ENCODE measurements at regions not wholly inside any gene's neighbourhood (a gene's known extent, or its start where the extent isn't known, plus 50 kb on each side); places are given as distances from the start of the nearest gene placed in this dataset.

DNA sequence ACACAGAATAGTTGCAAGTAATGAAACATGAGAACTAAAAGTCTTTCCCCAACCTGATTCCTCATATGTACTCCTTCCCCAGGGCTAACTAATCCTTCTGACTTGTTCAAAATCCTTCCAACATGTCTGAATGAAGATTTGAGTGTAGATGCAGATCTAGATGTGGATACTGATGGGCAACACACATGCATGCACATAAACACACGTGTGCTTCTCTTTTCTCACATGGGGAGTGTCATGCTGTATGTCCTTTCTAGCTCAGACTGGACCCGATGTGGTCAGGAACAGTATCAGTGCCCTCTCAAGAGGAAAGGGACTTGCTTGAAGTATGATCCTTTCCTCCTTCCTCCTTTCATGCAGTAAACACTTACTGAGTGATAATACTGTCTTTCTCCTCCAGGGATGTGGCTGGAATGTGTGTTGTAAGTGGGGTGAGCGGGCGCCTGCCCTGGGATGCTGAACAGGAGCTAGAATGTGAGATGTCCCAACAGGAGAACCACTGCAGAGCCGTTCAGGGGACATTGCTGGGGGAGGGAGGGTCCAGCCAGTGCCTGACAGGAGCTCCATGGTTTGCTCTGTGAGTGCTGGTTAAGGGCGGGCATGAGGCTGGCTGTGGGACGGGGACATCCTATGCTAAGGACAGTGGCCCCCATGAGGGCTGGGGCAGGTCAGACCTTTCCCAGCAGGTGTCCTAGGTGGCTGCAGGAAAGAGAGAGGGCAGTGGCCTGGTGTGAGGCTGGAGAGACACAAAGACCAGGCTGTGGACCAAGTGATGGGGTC is 146.9 kb downstream of the TEX29 start:
- TF ChIP-seq EZH2 (IDR thresholded peaks at IDR 0.05; ENCODE audit: low read depth, unreplicated experiment): no peak
- TF ChIP-seq, protein P1, sequence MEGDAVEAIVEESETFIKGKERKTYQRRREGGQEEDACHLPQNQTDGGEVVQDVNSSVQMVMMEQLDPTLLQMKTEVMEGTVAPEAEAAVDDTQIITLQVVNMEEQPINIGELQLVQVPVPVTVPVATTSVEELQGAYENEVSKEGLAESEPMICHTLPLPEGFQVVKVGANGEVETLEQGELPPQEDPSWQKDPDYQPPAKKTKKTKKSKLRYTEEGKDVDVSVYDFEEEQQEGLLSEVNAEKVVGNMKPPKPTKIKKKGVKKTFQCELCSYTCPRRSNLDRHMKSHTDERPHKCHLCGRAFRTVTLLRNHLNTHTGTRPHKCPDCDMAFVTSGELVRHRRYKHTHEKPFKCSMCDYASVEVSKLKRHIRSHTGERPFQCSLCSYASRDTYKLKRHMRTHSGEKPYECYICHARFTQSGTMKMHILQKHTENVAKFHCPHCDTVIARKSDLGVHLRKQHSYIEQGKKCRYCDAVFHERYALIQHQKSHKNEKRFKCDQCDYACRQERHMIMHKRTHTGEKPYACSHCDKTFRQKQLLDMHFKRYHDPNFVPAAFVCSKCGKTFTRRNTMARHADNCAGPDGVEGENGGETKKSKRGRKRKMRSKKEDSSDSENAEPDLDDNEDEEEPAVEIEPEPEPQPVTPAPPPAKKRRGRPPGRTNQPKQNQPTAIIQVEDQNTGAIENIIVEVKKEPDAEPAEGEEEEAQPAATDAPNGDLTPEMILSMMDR (conservative IDR thresholded peaks at IDR 0.05; ENCODE audit: low read depth in 2 of 2): no peak
- TF ChIP-seq, protein P2, sequence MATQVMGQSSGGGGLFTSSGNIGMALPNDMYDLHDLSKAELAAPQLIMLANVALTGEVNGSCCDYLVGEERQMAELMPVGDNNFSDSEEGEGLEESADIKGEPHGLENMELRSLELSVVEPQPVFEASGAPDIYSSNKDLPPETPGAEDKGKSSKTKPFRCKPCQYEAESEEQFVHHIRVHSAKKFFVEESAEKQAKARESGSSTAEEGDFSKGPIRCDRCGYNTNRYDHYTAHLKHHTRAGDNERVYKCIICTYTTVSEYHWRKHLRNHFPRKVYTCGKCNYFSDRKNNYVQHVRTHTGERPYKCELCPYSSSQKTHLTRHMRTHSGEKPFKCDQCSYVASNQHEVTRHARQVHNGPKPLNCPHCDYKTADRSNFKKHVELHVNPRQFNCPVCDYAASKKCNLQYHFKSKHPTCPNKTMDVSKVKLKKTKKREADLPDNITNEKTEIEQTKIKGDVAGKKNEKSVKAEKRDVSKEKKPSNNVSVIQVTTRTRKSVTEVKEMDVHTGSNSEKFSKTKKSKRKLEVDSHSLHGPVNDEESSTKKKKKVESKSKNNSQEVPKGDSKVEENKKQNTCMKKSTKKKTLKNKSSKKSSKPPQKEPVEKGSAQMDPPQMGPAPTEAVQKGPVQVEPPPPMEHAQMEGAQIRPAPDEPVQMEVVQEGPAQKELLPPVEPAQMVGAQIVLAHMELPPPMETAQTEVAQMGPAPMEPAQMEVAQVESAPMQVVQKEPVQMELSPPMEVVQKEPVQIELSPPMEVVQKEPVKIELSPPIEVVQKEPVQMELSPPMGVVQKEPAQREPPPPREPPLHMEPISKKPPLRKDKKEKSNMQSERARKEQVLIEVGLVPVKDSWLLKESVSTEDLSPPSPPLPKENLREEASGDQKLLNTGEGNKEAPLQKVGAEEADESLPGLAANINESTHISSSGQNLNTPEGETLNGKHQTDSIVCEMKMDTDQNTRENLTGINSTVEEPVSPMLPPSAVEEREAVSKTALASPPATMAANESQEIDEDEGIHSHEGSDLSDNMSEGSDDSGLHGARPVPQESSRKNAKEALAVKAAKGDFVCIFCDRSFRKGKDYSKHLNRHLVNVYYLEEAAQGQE (IDR thresholded peaks at IDR 0.05; ENCODE audit: unreplicated experiment): no peak
- no peak for TF ChIP-seq EZH2phosphoT487 (IDR thresholded peaks at IDR 0.05; ENCODE audit: unreplicated experiment)
- TF ChIP-seq, protein P3, sequence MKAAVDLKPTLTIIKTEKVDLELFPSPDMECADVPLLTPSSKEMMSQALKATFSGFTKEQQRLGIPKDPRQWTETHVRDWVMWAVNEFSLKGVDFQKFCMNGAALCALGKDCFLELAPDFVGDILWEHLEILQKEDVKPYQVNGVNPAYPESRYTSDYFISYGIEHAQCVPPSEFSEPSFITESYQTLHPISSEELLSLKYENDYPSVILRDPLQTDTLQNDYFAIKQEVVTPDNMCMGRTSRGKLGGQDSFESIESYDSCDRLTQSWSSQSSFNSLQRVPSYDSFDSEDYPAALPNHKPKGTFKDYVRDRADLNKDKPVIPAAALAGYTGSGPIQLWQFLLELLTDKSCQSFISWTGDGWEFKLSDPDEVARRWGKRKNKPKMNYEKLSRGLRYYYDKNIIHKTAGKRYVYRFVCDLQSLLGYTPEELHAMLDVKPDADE (IDR thresholded peaks at IDR 0.05): no peak
- TF ChIP-seq NANOG (IDR thresholded peaks at IDR 0.05; ENCODE audit: borderline replicate concordance): no peak

All from GM23338 (cell line).